ENCODE measurements at regions not wholly inside any gene's neighbourhood (a gene's known extent, or its start where the extent isn't known, plus 50 kb on each side); places are given as distances from the start of the nearest gene placed in this dataset.

DNA sequence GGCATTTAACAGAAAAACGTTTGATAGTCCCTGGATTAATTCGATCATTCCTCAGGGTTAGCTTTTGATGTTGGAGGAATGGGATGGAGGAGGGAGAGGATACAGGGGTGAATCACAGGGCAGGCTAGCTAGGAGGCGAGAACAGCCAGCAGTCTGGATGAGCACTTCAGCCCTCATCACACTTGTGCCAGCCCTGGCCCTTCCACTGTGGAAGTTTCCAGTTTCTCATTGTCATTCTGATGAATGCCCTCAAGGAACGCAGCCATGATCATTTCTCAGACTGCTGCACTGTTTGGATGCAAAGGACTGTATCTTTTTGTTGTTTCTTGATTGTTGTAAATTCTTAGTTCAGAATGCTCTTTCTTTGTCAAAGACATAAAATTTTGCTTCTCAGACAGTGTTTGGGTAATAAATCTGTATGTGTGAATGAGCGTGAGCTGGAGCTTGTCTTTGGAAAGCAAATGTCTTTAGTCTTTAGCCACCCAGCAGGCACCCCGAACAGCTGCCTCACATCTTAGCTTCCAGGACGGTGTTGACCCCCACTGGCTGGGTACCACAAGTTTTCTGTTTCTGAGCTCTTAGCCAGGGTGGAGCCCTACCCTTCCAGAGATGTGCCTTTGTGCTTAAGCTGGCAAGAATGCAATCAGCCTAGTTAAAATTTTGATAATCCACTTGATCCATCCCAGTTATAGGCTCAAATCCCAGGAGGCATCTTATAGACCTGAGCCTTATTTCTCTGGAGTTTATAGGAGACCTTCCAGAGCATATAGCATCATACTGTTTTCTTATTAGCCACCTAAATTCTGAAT lies 121.1 kb downstream of the PDCD6IP start:
- peaks cover under 1% of the 10 kb centered on the region for H3K4me1 ChIP-seq (ENCODE audit: insufficient read depth, low read length)
- H3K9me3 ChIP-seq (ENCODE audit: low read length) = no peaks in the 10 kb centered on the region
- H3K4me3 ChIP-seq (ENCODE audit: low read length) = no peak overlapping the region
- no peaks in the 10 kb centered on the region for H3K36me3 ChIP-seq (ENCODE audit: insufficient read depth, low read length)
- H2AFZ ChIP-seq (ENCODE audit: low read depth, low read length) = no peak overlapping the region
- H3K27me3 ChIP-seq (ENCODE audit: insufficient read depth, low read length) = no peaks in the 10 kb centered on the region

DNA sequence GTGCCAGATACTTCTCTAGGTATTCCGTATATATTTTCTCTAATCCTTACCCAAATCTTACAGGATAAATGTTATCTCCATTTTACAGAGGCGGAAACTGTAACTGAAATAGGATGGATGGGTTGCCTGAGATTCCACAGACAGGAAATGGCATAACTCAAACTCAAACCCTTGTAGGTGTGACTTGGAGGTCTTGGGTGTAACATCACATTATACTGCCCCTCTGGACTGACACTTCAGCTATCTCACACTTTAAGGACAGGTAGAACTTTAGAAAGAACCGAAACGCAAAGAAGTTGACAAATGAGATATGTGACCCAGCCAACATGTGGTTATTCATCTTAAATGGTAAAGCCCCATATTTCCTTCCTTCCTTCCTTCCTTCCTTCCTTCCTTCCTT lies 122.1 kb downstream of the PDCD6IP start:
- no peaks in the 10 kb centered on the region for H3K4me1 ChIP-seq (ENCODE audit: insufficient read depth, low read length)
- H3K4me3 ChIP-seq (ENCODE audit: low read length) = no peak overlapping the region
- H2AFZ ChIP-seq (ENCODE audit: low read depth, low read length) = no peak overlapping the region
- peaks cover 4% of the 10 kb centered on the region for H3K27me3 ChIP-seq (ENCODE audit: insufficient read depth, low read length)
- no peaks in the 10 kb centered on the region for H3K9me3 ChIP-seq (ENCODE audit: low read length)
- H3K36me3 ChIP-seq (ENCODE audit: insufficient read depth, low read length) = no peaks in the 10 kb centered on the region

DNA sequence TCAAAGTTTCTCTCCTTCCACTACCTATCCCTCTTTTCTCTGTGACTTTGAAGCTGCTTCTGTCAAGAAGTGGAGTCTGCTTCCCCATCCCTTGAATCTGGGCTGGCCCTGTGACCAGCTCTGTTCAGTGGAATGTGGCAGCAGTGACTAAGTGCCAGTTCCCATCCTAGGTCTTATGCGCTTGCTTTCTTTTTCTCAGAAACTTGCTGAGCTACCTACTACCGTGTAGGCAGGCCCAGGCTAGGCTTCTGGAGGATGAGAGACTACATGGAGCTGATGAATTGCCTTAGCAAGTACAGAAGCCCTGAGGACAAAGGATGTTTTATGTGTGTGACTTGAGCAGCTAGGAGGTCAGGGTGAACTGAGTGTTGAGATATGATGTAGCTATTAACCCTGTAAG lies 123.2 kb downstream of the PDCD6IP start:
- Histone ChIP-seq H3K9me3 (ENCODE audit: low read length) (no peaks in the 10 kb centered on the region), H3K36me3 (ENCODE audit: insufficient read depth, low read length) (no peaks in the 10 kb centered on the region), H3K4me1 (ENCODE audit: insufficient read depth, low read length) (no peaks in the 10 kb centered on the region), H3K27me3 (ENCODE audit: insufficient read depth, low read length) (peaks cover 4% of the 10 kb centered on the region), H3K4me3 (ENCODE audit: low read length) (no peak overlapping the region), H2AFZ (ENCODE audit: low read depth, low read length) (no peak overlapping the region)

DNA sequence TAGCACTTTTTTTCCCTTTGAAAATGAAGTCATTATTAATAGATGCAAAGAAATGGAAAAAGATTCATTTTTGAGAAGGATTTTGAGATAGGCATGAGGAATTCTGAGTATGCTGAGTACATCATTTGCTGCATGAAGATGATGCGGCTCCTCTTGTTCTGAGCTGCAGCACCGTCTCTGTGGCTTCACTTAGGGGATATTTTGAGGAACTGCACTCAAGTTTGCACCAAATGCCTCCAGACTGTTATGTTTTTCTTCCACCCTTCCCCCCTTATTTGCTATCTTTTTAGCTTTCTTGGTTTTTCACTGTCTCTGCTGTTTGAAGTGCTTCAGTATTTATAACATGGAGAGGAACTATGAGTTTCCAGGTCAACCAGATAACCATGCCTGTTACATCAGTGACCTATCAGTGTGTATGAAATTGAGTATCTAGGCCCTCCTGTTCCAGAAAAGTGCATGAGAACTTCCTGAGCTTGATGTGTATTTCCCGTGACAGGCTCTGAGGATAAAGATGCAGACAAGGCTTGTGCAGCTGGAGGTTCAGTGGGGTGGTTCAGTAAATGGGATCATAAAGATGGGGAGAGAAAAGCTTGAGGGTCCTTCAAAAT lies 128.7 kb downstream of the PDCD6IP start:
- no peak overlapping the region for H3K4me3 ChIP-seq (ENCODE audit: low read length)
- H3K9me3 ChIP-seq (ENCODE audit: low read length) = no peaks in the 10 kb centered on the region
- H3K36me3 ChIP-seq (ENCODE audit: insufficient read depth, low read length) = no peaks in the 10 kb centered on the region
- peaks cover 4% of the 10 kb centered on the region for H3K27me3 ChIP-seq (ENCODE audit: insufficient read depth, low read length)
- H2AFZ ChIP-seq (ENCODE audit: low read depth, low read length) = no peak overlapping the region
- no peaks in the 10 kb centered on the region for H3K4me1 ChIP-seq (ENCODE audit: insufficient read depth, low read length)

DNA sequence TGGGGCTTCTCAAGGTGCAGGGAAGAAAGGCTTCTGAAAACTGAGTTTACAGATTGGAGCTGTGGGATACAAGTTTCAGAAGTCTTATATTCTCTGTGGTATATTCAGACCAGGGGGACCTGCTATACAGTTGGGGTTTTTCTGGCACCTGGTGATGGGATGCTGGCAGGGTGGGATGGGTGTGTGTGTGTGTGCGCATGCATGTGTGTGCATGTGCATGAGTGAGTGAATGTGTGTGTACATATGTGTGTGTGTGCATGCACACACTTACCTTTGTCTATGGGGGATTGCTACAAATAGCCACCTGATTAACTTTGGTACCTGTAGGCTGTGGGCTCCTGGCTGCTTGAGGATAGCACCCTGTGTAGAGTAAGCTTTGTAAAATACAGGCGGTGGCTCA lies 131.4 kb downstream of the PDCD6IP start:
- H3K27me3 ChIP-seq (ENCODE audit: insufficient read depth, low read length) = peaks cover 4% of the 10 kb centered on the region
- H3K9me3 ChIP-seq (ENCODE audit: low read length) = no peaks in the 10 kb centered on the region
- no peak overlapping the region for H2AFZ ChIP-seq (ENCODE audit: low read depth, low read length)
- no peaks in the 10 kb centered on the region for H3K36me3 ChIP-seq (ENCODE audit: insufficient read depth, low read length)
- H3K4me1 ChIP-seq (ENCODE audit: insufficient read depth, low read length) = no peaks in the 10 kb centered on the region
- no peak overlapping the region for H3K4me3 ChIP-seq (ENCODE audit: low read length)

DNA sequence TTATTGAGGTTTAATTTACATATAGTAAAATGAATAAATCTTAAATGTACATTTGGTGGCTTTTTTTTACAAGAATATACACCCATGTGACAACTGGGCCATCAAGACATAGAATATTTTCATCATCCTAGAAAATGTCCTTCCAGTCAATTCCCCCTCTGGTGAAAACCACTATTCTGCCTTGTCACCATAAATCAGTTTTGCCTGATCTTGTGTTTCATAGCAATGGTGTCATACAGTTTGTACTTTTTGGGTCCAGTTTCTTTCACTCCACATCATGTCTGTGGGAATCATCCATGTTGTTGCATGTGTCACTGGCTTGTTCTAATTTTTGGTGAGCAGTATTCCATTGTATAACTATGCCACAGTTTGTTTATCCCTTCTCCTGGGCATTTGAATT lies 133.1 kb downstream of the PDCD6IP start:
- no peak overlapping the region for H3K4me3 ChIP-seq (ENCODE audit: low read length)
- no peaks in the 10 kb centered on the region for H3K9me3 ChIP-seq (ENCODE audit: low read length)
- H2AFZ ChIP-seq (ENCODE audit: low read depth, low read length) = no peak overlapping the region

DNA sequence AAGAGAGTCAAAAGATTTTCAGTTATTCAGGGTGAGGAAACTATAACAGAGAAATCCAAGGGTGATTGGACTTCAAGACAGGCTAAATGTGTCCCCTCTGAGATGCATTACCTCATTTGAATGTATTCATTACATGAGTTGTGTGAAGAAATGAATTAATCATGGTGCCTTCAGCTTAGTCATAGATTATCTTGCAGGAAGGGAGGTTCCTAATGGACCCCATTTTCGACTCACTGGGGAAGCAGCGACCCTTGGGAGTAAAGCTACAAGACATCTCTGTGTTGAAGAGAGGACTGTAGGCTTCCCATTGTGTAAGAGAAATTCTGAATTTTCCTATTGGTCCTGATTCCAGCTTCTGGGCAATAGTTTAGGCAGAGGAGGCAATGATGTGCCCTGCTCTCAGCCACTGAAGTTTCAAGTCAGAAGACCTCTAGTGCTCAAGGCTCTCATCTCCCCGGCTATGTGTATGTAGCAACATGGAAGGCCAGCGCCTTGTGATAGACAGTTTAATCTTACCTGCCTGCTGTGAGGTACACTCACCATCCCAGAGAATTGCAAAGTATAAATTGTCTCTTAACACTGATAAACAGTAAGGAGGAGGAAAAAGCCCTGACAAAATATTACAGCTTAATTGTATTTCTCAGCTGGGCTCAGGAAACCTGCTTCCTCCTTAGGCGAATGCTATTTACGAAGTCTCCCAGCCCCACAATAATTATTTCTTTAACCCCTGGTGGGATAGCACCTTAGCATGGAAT lies 133.8 kb downstream of the PDCD6IP start:
- no peak overlapping the region for H2AFZ ChIP-seq (ENCODE audit: low read depth, low read length)
- no peaks in the 10 kb centered on the region for H3K27me3 ChIP-seq (ENCODE audit: insufficient read depth, low read length)
- no peaks in the 10 kb centered on the region for H3K4me1 ChIP-seq (ENCODE audit: insufficient read depth, low read length)
- no peaks in the 10 kb centered on the region for H3K9me3 ChIP-seq (ENCODE audit: low read length)
- H3K4me3 ChIP-seq (ENCODE audit: low read length) = no peak overlapping the region
- no peaks in the 10 kb centered on the region for H3K36me3 ChIP-seq (ENCODE audit: insufficient read depth, low read length)

More for the DNA sequence above, 133.1 kb downstream of the PDCD6IP start:
- no peaks in the 10 kb centered on the region for H3K4me1 ChIP-seq (ENCODE audit: insufficient read depth, low read length)
- no peaks in the 10 kb centered on the region for H3K36me3 ChIP-seq (ENCODE audit: insufficient read depth, low read length)
- no peaks in the 10 kb centered on the region for H3K27me3 ChIP-seq (ENCODE audit: insufficient read depth, low read length)

DNA sequence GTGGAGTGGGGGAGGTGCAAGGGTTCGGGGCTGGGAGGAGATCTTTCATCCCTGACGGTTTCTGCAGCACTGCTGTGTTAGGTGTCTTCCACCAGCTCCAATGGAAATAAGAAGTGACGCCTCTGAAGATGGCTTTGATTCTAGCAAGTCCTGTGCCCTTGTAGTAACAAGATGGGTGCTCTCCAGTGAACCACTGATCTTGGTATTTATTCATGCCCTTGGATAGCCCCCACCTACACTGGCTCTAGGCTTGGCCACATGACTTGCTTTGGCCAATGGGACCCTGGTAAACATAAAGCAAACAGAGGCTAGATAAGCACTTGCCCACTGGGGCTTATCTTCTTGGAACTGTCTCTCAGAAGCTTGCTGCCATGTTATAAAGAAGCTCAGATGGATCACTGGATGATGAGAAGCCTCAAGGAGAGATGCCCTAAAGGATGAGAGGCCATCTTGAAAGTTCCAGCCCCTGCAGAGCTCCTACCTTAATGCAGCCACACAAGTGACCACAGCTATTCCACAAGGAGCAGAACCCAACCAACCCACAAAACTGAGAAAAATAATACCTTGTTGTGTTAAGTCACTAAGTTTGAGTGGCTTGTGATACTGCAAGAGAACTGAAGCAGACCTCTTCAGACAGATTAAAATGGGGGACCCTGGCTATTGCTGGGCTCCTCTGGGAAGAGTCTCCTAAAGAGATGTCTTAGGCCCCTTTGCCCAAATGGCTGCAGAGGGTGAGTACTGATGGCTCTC lies 137.9 kb downstream of the PDCD6IP start:
- Histone ChIP-seq H3K9me3 (ENCODE audit: low read length) (no peaks in the 10 kb centered on the region), H3K4me1 (ENCODE audit: insufficient read depth, low read length) (peaks cover 4% of the 10 kb centered on the region), H3K4me3 (ENCODE audit: low read length) (no peak overlapping the region)

DNA sequence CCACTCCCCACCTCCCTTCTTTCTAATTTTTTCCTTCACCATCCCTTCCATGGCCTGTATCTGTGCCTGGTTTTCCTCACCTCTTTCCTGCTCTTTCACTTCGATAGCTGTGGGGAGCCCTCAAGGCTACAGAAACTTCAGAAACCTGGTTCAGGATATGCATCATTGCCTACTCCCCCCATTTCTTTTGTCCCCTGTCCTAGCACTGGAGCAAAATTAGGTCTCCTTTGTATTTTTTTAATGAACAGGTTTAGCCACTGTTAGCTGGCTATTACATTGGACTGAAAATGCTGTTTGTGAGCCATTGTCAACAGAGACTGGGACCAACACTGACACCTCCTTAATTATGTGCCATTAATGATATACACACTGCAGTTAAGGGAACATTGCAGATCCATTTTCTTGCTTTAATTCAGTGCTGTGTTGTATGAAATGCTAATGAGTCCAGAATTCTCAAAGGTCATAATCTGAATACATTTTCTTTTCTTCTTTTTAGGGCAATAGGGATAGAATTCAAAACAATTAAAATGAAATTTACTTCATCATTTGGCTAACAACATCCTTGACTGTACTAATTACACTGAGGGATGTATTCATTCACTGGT lies 138.6 kb downstream of the PDCD6IP start:
- no peak overlapping the region for H3K4me3 ChIP-seq (ENCODE audit: low read length)
- no peaks in the 10 kb centered on the region for H3K27me3 ChIP-seq (ENCODE audit: insufficient read depth, low read length)
- no peak overlapping the region for H2AFZ ChIP-seq (ENCODE audit: low read depth, low read length)
- no peaks in the 10 kb centered on the region for H3K9me3 ChIP-seq (ENCODE audit: low read length)
- H3K36me3 ChIP-seq (ENCODE audit: insufficient read depth, low read length) = no peaks in the 10 kb centered on the region
- H3K4me1 ChIP-seq (ENCODE audit: insufficient read depth, low read length) = peaks cover 4% of the 10 kb centered on the region

More for the DNA sequence above, 137.9 kb downstream of the PDCD6IP start:
- Histone ChIP-seq H2AFZ (ENCODE audit: low read depth, low read length) (no peak overlapping the region), H3K36me3 (ENCODE audit: insufficient read depth, low read length) (no peaks in the 10 kb centered on the region), H3K27me3 (ENCODE audit: insufficient read depth, low read length) (no peaks in the 10 kb centered on the region)

DNA sequence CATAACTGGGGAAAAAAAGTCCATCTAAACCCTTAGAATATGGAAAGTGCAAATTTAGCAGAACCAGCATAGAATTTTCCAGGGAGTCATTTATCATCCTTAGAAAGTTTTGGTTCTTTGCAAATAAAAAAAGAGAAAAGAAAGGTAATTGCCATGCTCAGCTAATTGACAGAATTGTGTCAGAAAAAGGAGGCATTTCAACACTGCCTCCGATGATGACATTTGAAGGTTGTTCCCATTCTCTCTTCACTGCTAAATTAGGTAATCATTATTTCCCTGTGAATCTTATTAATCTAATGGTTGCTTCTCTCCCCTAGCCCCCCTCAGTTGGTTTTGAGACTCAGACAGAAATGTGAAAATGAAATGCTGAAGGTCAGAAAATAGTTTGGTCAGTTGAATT lies 139.2 kb downstream of the PDCD6IP start:
- Histone ChIP-seq H3K4me1 (ENCODE audit: insufficient read depth, low read length) (peaks cover 4% of the 10 kb centered on the region), H3K36me3 (ENCODE audit: insufficient read depth, low read length) (no peaks in the 10 kb centered on the region), H2AFZ (ENCODE audit: low read depth, low read length) (no peak overlapping the region), H3K9me3 (ENCODE audit: low read length) (no peaks in the 10 kb centered on the region), H3K27me3 (ENCODE audit: insufficient read depth, low read length) (no peaks in the 10 kb centered on the region), H3K4me3 (ENCODE audit: low read length) (no peak overlapping the region)

DNA sequence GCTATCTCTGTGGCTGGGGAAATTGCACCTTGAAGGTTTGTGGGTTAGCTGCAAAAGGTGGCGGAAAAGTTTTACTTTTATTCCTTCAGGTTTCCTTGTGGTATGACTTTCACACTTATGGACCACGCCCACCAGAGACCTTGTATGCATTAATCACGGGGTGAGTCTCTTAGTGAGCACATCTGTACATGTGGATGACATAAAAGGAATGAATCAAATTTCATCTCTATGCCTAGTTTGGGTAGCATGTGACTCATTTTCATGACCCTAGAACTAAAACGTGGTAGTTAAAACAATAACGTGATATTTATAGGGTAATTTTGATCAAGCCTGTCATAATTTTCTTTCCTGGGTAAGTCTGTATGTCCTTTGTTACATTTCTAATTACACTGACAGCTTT lies 141.7 kb downstream of the PDCD6IP start:
- Histone ChIP-seq H3K4me3 (ENCODE audit: low read length) (no peak overlapping the region), H2AFZ (ENCODE audit: low read depth, low read length) (no peak overlapping the region), H3K9me3 (ENCODE audit: low read length) (no peaks in the 10 kb centered on the region), H3K27me3 (ENCODE audit: insufficient read depth, low read length) (no peaks in the 10 kb centered on the region), H3K4me1 (ENCODE audit: insufficient read depth, low read length) (peaks cover 4% of the 10 kb centered on the region), H3K36me3 (ENCODE audit: insufficient read depth, low read length) (no peaks in the 10 kb centered on the region)

DNA sequence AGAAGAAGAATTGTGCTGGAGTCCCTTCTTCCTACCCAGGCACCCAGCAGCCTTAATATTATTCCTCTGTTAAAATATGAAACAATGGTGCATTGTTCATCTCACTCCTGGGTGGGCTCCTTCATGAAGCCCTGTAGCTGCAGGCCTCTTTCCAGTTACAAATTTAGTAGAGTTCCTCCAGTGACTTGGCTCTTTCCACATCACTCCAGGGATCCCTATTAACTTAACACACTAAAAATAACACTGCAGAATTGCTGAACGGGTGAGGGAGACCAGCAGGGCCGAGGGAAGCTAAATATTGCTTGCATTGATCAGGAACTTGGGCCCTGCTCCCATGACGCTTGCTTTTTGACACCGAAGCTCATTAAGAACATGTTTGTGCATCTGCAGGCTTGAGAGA lies 142.3 kb downstream of the PDCD6IP start:
- no peak overlapping the region for H2AFZ ChIP-seq (ENCODE audit: low read depth, low read length)
- no peaks in the 10 kb centered on the region for H3K27me3 ChIP-seq (ENCODE audit: insufficient read depth, low read length)
- H3K36me3 ChIP-seq (ENCODE audit: insufficient read depth, low read length) = no peaks in the 10 kb centered on the region
- H3K4me3 ChIP-seq (ENCODE audit: low read length) = no peak overlapping the region
- peaks cover 4% of the 10 kb centered on the region for H3K4me1 ChIP-seq (ENCODE audit: insufficient read depth, low read length)
- H3K9me3 ChIP-seq (ENCODE audit: low read length) = no peaks in the 10 kb centered on the region

Data from neuron (in vitro differentiated cells).